H9 (cell line): ENCODE measurements at regions not wholly inside any gene's neighbourhood (a gene's known extent, or its start where the extent isn't known, plus 50 kb on each side); places are given as distances from the start of the nearest gene placed in this dataset.

Experiments
- DNase-seq: peaks from one replicate; pipeline ENCODE4 v3.0.0-alpha.2; 2017
- H2AFZ ChIP-seq: one replicate; pipeline ENCODE4 v1.6.1; 2013; ENCODE audit warnings: mild to moderate bottlenecking, low read length, control low read depth, moderate library complexity
- H2AK5ac ChIP-seq: 2 replicates; pipeline ENCODE4 v1.6.1; 2013; ENCODE audit warnings: low read length, control low read depth, mixed read lengths; ENCODE audit not compliant: insufficient read length
- H2BK120ac ChIP-seq: one replicate; pipeline ENCODE4 v1.6.1; 2013; ENCODE audit warnings: low read depth, mild to moderate bottlenecking, low read length, control low read depth, inconsistent platforms; ENCODE audit not compliant: poor library complexity, severe bottlenecking
- H2BK12ac ChIP-seq: 2 replicates; pipeline ENCODE4 v1.6.1; 2013; ENCODE audit warnings: low read length, control low read depth, mixed read lengths, low read depth; ENCODE audit not compliant: insufficient read length
- H2BK15ac ChIP-seq: 2 replicates; pipeline ENCODE4 v1.6.1; 2013; ENCODE audit warnings: low read depth, low read length, control low read depth
- H2BK20ac ChIP-seq: one replicate; pipeline ENCODE4 v1.6.1; 2013; ENCODE audit warnings: low read depth, mild to moderate bottlenecking, low read length, control low read depth, inconsistent platforms; ENCODE audit not compliant: poor library complexity, severe bottlenecking
- H2BK5ac ChIP-seq: 2 replicates; pipeline ENCODE4 v1.6.1; 2013; ENCODE audit warnings: low read length, control low read depth, mixed read lengths; ENCODE audit not compliant: insufficient read length
- H3K14ac ChIP-seq: 2 replicates; pipeline ENCODE4 v1.6.1; 2013; ENCODE audit warnings: low read length, control low read depth; ENCODE audit not compliant: insufficient read depth
- H3K18ac ChIP-seq: 2 replicates; pipeline ENCODE4 v1.6.1; 2013; ENCODE audit warnings: low read depth, mild to moderate bottlenecking, mixed read lengths, low read length, control low read depth; ENCODE audit not compliant: insufficient read length
- H3K23ac ChIP-seq: 2 replicates; pipeline ENCODE4 v1.6.1; 2013; ENCODE audit warnings: low read length, control low read depth, mixed read lengths, low read depth; ENCODE audit not compliant: insufficient read length
- H3K23me2 ChIP-seq: 2 replicates; pipeline ENCODE4 v1.6.1; 2013; ENCODE audit warnings: low read depth, mild to moderate bottlenecking, mixed read lengths, low read length, control low read depth; ENCODE audit not compliant: insufficient read length, poor library complexity, severe bottlenecking
- H3K27ac ChIP-seq: 2 replicates; pipeline ENCODE4 v1.5.1; 2013; ENCODE audit warnings: low read length, control low read depth, mixed read lengths, low read depth; ENCODE audit not compliant: insufficient read length
- H3K27me3 ChIP-seq: 2 replicates; pipeline ENCODE4 v1.6.1; 2013; ENCODE audit warnings: low read length, control low read depth, inconsistent platforms; ENCODE audit not compliant: insufficient read depth
- H3K4ac ChIP-seq: 2 replicates; pipeline ENCODE4 v1.6.1; 2013; ENCODE audit warnings: low read depth, mild to moderate bottlenecking, control low read depth, inconsistent platforms, low read length, moderate library complexity
- H3K4me1 ChIP-seq: 2 replicates; pipeline ENCODE4 v1.6.1; 2013; ENCODE audit warnings: low read length, control low read depth, inconsistent platforms; ENCODE audit not compliant: insufficient read depth
- H3K4me2 ChIP-seq: 2 replicates; pipeline ENCODE4 v1.6.1; 2013; ENCODE audit warnings: low read length, control low read depth, mixed read lengths; ENCODE audit not compliant: insufficient read length, insufficient read depth
- H3K56ac ChIP-seq: 2 replicates; pipeline ENCODE4 v1.6.1; 2013; ENCODE audit warnings: low read depth, mild to moderate bottlenecking, mixed read lengths, low read length, control low read depth; ENCODE audit not compliant: insufficient read length
- H3K79me1 ChIP-seq: 2 replicates; pipeline ENCODE4 v1.6.1; 2013; ENCODE audit warnings: low read depth, mild to moderate bottlenecking, moderate library complexity, low read length, control low read depth, inconsistent platforms; ENCODE audit not compliant: insufficient read depth, poor library complexity, severe bottlenecking
- H3K79me2 ChIP-seq: 2 replicates; pipeline ENCODE4 v1.6.1; 2013; ENCODE audit warnings: low read length, control low read depth, inconsistent platforms; ENCODE audit not compliant: insufficient read depth
- H3K9ac ChIP-seq: 2 replicates; pipeline ENCODE4 v1.6.1; 2013; ENCODE audit warnings: low read length, control low read depth, mixed read lengths; ENCODE audit not compliant: insufficient read length; ENCODE audit errors: extremely low read depth
- H3K9me3 ChIP-seq: one replicate; pipeline ENCODE4 v1.6.1; 2013; ENCODE audit warnings: low read depth, low read length, inconsistent platforms; ENCODE audit not compliant: control insufficient read depth
- H3T11ph ChIP-seq: one replicate; pipeline ENCODE4 v1.6.1; 2013; ENCODE audit warnings: mild to moderate bottlenecking, low read length, control low read depth, inconsistent platforms
- H4K20me1 ChIP-seq: one replicate; pipeline ENCODE4 v1.6.1; 2013; ENCODE audit not compliant: control insufficient read depth, insufficient read length, insufficient read depth
- H4K5ac ChIP-seq: 2 replicates; pipeline ENCODE4 v1.6.1; 2013; ENCODE audit warnings: low read depth, mild to moderate bottlenecking, mixed read lengths, low read length, control low read depth; ENCODE audit not compliant: insufficient read length
- H4K8ac ChIP-seq: replicated peaks from 2 replicates; pipeline ENCODE4 v1.6.1; 2013; ENCODE audit warnings: low read length, control low read depth, mixed read lengths, low read depth; ENCODE audit not compliant: insufficient read length
- H4K91ac ChIP-seq: 2 replicates; pipeline ENCODE4 v1.6.1; 2013; ENCODE audit warnings: low read depth, mild to moderate bottlenecking, moderate library complexity, mixed read lengths, low read length, control low read depth; ENCODE audit not compliant: insufficient read length
- H3K27ac Mint-ChIP-seq, 3 experiments: 2 replicates in 2 of 3; 3 replicates in 1 of 3; pipeline ENCODE4 v1.8.0; 2020 to 2021; ENCODE audit warnings: mixed read lengths in 3 of 3, mild to moderate bottlenecking in 1 of 3, moderate library complexity in 1 of 3
- H3K27me3 Mint-ChIP-seq: 2 replicates; pipeline ENCODE4 v1.8.0; 2021; ENCODE audit warnings: low read depth, mild to moderate bottlenecking, moderate library complexity, mixed read lengths
- H3K36me3 Mint-ChIP-seq, 3 experiments: 2 replicates in 2 of 3; 3 replicates in 1 of 3; pipeline ENCODE4 v1.8.0; 2020 to 2021; ENCODE audit warnings: low read depth in 3 of 3, mixed read lengths in 3 of 3; ENCODE audit not compliant: insufficient read depth in 1 of 3
- H3K4me1 Mint-ChIP-seq, 2 experiments: 2 replicates each; pipeline ENCODE4 v1.8.0; 2020; ENCODE audit warnings: mixed read lengths in 2 of 2
- H3K4me3 Mint-ChIP-seq, 2 experiments: 2 replicates in 1 of 2; 3 replicates in 1 of 2; pipeline ENCODE4 v1.8.0; 2020 to 2021; ENCODE audit warnings: mild to moderate bottlenecking in 2 of 2, mixed read lengths in 2 of 2, moderate library complexity in 1 of 2
- H3K9me3 Mint-ChIP-seq, 2 experiments: 2 replicates in 1 of 2; 3 replicates in 1 of 2; pipeline ENCODE4 v1.8.0; 2020; ENCODE audit warnings: mild to moderate bottlenecking in 2 of 2, mixed read lengths in 2 of 2, moderate library complexity in 1 of 2
- CTCF ChIP-seq: fragments of 200-600 bp; sonication (generic); conservative IDR thresholded peaks from 3 replicates; pipeline ENCODE4 v1.8.0; 2021; ENCODE audit warnings: antibody characterized with exemption, mild to moderate bottlenecking
- WGBS: extraction: QIAGEN DNeasy Blood & Tissue Kit; methylation state at CpG from one replicate; pipeline ENCODE4 v1.1.7; 2013; ENCODE audit warnings: missing lambda C conversion rate, low lambda C conversion rate, mixed read lengths; ENCODE audit not compliant: insufficient read length; ENCODE audit errors: extremely low coverage; 5-methylcytosine and 5-hydroxymethylcytosine counted together

- H2AK5ac ChIP-seq: no peak overlapping the region
- H3T11ph ChIP-seq: no peak overlapping the region
- Mint-ChIP-seq H3K27me3 (no peaks in the 10 kb centered on the region), H3K9me3 (peaks cover 11 to 12% of the 10 kb centered on the region in 2 experiments), H3K4me3 (no peak overlapping the region), H3K36me3 (peaks cover 4 to 28% (median 7%) of the 10 kb centered on the region in 3 experiments; a peak in 6 of 7 replicates), H3K27ac (no peak overlapping the region), H3K4me1 (peaks cover 31 to 32% of the 10 kb centered on the region in 2 experiments)
- no peak for DNase-seq
- no peak overlapping the region for H2BK120ac ChIP-seq
- no peak overlapping the region for H3K9ac ChIP-seq
- H3K4ac ChIP-seq: no peak overlapping the region
- H4K8ac ChIP-seq: no peak overlapping the region
- no peaks in the 10 kb centered on the region for H4K20me1 ChIP-seq
- H4K91ac ChIP-seq: no peak overlapping the region
- no peak overlapping the region for H3K14ac ChIP-seq
- H3K27ac ChIP-seq: no peak overlapping the region
- no peak overlapping the region for H2BK15ac ChIP-seq
- no peak overlapping the region for H2BK5ac ChIP-seq
- H3K4me2 ChIP-seq: no peak overlapping the region
- H3K79me2 ChIP-seq: no peaks in the 10 kb centered on the region
- no peak overlapping the region for H4K5ac ChIP-seq
- no peak overlapping the region for H2BK20ac ChIP-seq
- no peaks in the 10 kb centered on the region for H3K27me3 ChIP-seq
- H3K23ac ChIP-seq: no peak overlapping the region
- TF ChIP-seq CTCF: no peak
- H3K56ac ChIP-seq: no peak overlapping the region
- no peaks in the 10 kb centered on the region for H3K23me2 ChIP-seq
- H3K9me3 ChIP-seq: no peaks in the 10 kb centered on the region
- no peak overlapping the region for H3K18ac ChIP-seq
- no peak overlapping the region for H2BK12ac ChIP-seq
- 0 out of 2 replicates have a peak, but pooled peaks cover 7% of the 10 kb centered on the region for H3K4me1 ChIP-seq
- H2AFZ ChIP-seq: no peak overlapping the region
- no CpG with 5 or more reads among the region's 3 CpGs for WGBS
- no peaks in the 10 kb centered on the region for H3K79me1 ChIP-seq
Observed at GRCh38 chr7:37532636-37533035, 84.0 kb upstream of the ELMO1 start.
